HL-60 (cell line): ENCODE measurements at regions not wholly inside any gene's neighbourhood (a gene's known extent, or its start where the extent isn't known, plus 50 kb on each side); places are given as distances from the start of the nearest gene placed in this dataset.

Experiments used
- DNase-seq, 2 experiments: peaks; one replicate each; pipeline ENCODE4 v3.0.0-alpha.2; 2010 to 2020; ENCODE audit warnings: low read depth in 1 of 2, low spot score in 1 of 2
- H3K27ac ChIP-seq: fragments of 250-450 bp; sonication (Bioruptor Pico); replicated peaks from 2 replicates; pipeline ENCODE4 v1.5.1; 2020; ENCODE audit warnings: mild to moderate bottlenecking, moderate library complexity
- H3K27me3 ChIP-seq: fragments of 250-450 bp; sonication (Bioruptor Pico); 2 replicates; pipeline ENCODE4 v1.5.1; 2021; ENCODE audit warnings: mild to moderate bottlenecking, moderate library complexity; ENCODE audit not compliant: insufficient read depth, poor library complexity, severe bottlenecking
- H3K4me3 ChIP-seq: replicated peaks from 2 replicates; pipeline ENCODE4 v1.5.1; 2011; ENCODE audit warnings: mild to moderate bottlenecking, control low read depth, low read length; ENCODE audit not compliant: insufficient read depth
- CTCF ChIP-seq: IDR thresholded peaks from one replicate; pipeline ENCODE4 v1.5.1; 2011; ENCODE audit warnings: low read length, control low read depth, inconsistent platforms; ENCODE audit not compliant: insufficient read depth
- GABPA ChIP-seq: IDR thresholded peaks from 2 replicates; pipeline ENCODE4 v1.6.1; 2012; ENCODE audit warnings: low read depth
- POLR2AphosphoS5 ChIP-seq: IDR thresholded peaks from 2 replicates; pipeline ENCODE4 v1.6.1; 2012; ENCODE audit warnings: low read depth
- REST ChIP-seq: IDR thresholded peaks from 2 replicates; pipeline ENCODE4 v1.6.1; 2012; ENCODE audit warnings: low read depth; ENCODE audit not compliant: insufficient replicate concordance
- SPI1 ChIP-seq: IDR thresholded peaks from 2 replicates; pipeline ENCODE4 v1.6.1; 2012; ENCODE audit warnings: low read depth, mild to moderate bottlenecking, borderline replicate concordance

- no peaks in the 10 kb centered on the region for H3K27me3 ChIP-seq
- no peak for DNase-seq
- H3K27ac ChIP-seq, result no peak overlapping the region
- no peak overlapping the region for H3K4me3 ChIP-seq
- TF ChIP-seq CTCF, result no peak
- TF ChIP-seq SPI1, result no peak
- TF ChIP-seq GABPA, result no peak
- TF ChIP-seq POLR2AphosphoS5, result no peak
- no peak for TF ChIP-seq REST
These were observed 91.2 kb upstream of the TNRC6C start for GRCh38 chr17:77867308-77867781.

- DNase-seq, result no peak
- Histone ChIP-seq H3K27me3 (no peaks in the 10 kb centered on the region), H3K27ac (no peak overlapping the region), H3K4me3 (no peak overlapping the region)
- TF ChIP-seq CTCF (no peak), GABPA (no peak), REST (no peak), SPI1 (no peak), POLR2AphosphoS5 (no peak)
These were observed 90.4 kb upstream of the TNRC6C start for GRCh38 chr17:77867976-77868713.

- Histone ChIP-seq H3K27ac (peak overlapping the region; percentile 5), H3K4me3 (no peak overlapping the region), H3K27me3 (no peaks in the 10 kb centered on the region)
- DNase-seq, result peak in 1 of 2 experiments; percentile 28
- no peak for TF ChIP-seq SPI1
- TF ChIP-seq GABPA, result no peak
- TF ChIP-seq REST, result no peak
- TF ChIP-seq CTCF, result no peak
- no peak for TF ChIP-seq POLR2AphosphoS5
These were observed 89.4 kb upstream of the TNRC6C start for GRCh38 chr17:77869041-77869599.
